GM21723 (cell line): ENCODE measurements at regions not wholly inside any gene's neighbourhood (a gene's known extent, or its start where the extent isn't known, plus 50 kb on each side); places are given as distances from the start of the nearest gene placed in this dataset.

ENCODE experiments used
- ATAC-seq: cut with Tn5 transposase; IDR thresholded peaks from one replicate; pipeline ENCODE4 v1.9.1; 2021; ENCODE audit warnings: mild to moderate bottlenecking, moderate library complexity; ENCODE audit not compliant: unreplicated experiment

DNA sequence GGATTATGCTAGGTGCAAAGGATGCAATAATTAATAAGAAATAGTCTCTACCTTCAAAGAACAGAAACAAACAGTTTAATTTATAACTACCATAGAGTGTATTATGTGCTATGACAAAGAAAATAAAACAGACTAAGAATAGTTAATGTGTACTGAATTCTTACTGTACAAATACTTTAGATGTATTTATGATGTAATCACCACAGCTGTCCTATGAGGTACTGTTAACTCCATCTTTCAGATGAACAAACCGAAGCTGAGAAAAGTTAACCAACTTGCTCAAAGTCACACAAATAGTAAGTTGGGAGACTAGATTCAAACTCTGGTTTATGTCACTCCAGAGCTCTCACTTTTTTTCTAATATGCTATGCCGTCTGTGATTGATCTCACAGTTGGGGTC, 77.0 kb upstream of the FGGY start:
- ATAC-seq = no peak

DNA sequence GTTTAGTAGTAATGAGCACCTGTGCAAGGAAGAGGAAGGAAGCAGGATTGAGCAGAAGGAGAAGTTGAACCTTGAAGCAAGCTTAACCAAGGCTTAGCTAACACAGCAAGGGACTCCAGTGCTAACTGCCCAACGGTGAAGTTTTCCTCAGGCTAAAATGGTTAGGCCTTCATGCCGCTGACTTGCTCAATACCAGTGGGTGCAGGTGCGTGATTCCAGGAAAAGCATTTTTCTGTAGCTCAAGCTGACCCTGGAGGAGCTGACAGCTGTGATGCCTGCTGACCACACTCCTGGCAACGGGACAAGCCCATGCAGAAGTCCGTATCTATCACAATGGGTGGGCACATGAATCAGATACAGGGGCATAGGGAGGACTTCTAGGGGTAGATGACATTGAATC, 76.5 kb upstream of the FGGY start:
- no peak for ATAC-seq

DNA sequence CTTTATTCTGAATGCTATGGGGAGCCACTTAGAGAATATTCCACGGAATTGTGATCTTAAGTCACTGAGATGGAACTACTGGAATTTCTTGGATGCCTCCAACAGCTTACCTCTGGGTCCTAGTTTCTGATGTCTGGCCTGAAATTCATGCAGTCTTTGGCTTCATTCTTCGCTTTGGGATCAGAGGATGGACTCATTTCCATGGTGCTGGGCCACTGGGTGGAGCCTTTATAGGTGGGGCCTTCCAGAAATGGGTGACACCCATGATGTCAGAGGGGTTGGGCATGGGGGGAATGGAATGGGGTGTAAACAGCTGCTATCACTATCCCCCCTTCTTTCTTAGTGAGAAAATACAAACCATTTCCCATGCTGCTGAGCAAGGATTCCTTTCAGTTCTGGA, 73.7 kb upstream of the FGGY start:
- no peak for ATAC-seq

DNA sequence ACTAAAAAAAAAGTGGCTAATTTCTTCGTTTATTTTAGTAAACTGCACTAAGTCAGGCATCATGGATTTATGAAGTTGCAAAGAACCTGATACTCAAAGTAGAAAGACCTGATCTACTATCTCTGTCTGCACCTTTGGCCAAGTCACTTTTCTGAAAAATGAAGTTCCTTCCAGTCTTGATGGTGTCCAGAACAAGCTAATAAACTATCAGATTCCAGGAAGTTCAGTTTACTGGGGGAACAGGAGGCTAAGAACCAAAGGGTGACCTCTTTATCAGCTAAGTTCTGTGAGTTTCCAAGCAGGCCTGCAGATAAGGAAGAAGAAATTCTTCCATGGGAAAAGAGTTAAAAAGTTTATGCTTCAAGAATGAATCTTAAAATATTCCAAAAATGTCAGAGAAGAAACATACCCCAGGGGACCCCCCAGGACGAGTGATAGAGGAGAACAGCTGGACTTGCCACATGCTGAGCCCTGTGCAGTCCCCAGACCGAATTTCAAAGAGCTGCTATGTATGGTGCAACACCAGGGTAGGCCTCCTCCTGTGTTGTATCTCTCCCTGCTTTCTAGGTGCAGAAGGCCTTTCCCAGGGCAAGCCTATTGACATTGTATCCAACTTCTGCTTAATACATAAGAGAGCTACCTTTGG, 72.8 kb upstream of the FGGY start:
- no peak for ATAC-seq

DNA sequence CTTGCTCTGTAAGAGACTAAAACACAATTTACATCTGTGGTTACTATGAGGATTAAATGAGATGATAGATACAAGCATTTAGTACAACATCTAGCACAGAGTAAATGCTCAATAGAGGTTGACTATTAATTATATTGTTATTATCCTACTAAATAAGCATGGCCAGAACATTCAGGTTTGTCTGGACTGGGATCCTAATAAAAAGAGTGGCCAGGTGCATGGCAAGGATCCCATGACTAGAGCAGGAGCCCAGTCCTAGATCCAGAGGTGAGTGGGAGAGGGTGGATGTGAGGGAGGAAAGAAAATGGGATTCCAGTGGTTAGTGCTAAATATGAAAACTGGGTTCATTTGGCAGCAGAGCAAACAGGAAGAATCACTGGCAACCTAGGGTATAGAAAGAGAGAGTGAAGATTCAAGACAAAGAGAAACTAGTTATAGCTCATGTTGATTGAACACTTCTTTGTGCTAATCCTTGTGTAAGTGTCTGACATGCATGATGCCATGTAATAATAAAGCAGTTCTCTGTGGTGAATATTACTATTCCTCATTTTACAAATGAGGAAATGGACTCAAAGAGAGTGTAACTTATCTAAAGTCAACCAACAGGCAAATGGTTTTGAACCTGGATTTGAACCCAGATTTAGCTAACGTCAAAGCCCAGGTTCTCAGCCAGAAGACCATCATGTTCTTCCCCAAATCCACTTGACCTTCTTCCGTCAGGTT, 71.1 kb upstream of the FGGY start:
- no peak for ATAC-seq

DNA sequence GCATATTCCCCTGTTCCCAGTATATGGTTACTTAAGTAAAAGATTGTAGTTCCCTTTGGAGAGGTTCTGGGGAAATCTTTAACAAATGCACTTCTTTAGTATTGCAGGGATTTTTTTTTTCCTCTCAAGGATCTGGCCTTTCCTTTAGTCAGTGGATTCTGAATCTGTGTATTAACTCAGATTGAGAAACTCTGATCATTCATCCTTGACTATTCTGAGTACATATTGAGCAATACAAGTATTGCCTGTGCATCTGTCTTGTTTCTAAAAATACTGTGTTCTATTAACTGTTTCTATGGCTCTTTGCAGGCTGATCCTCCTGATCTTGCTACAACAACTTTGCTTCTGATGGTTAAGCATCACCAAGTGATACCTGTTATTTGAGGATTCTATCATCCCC, 67.8 kb upstream of the FGGY start:
- no peak for ATAC-seq

DNA sequence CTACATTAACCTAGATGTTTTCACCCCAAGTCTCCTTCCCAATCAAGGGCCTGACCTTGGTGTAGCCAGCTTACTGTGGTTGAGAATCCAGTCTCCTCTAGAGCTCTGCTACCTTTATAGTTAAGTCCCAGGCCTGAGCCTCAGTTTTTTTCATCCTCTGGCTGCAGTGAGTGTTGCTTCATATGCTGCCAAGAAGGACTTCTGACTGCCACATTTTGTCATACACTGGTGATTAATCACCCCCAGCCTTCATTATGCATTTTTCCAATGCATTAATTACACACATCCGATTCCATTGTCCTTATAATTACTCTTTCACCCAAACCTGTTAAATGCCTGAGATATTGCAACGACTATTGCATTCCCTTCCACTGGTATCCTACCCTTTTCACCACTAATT, 66.3 kb upstream of the FGGY start:
- ATAC-seq = no peak

DNA sequence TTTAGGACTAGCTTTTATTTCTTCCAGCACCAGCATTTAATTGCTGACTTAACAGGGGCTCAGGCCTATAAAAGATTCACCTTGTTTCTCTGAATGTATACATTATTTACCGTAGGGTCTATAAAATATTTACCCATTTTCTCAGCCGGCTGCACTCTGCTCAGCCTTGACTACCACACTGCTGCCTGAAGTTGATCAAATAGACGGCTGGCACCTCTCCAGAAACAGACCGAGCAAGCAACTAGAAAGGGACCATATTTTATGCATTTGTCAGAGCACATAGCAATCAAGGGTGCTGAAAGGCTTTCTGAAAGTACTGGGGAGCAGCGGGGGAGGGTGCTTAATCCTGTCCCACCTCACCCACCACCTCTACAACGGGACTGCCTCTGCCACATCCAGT, 64.7 kb upstream of the FGGY start:
- ATAC-seq = no peak

DNA sequence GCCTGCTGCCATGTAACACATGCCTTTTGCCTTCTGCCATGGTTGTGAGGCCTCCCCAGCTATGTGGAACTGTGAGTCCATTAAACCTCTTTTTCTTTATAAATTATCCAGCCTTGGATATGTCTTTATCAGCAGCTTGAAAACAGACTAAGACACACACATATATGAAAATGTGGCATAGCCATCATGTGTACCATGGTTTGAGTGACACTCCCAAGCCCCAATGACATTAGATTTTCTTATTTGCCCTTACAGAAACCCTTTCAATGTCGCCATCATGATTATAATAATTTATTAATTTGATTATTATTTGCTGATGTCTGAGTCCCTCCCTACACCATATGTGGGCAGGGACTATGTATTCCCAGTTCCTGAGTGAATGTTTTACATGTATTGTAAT, 63.5 kb upstream of the FGGY start:
- no peak for ATAC-seq

DNA sequence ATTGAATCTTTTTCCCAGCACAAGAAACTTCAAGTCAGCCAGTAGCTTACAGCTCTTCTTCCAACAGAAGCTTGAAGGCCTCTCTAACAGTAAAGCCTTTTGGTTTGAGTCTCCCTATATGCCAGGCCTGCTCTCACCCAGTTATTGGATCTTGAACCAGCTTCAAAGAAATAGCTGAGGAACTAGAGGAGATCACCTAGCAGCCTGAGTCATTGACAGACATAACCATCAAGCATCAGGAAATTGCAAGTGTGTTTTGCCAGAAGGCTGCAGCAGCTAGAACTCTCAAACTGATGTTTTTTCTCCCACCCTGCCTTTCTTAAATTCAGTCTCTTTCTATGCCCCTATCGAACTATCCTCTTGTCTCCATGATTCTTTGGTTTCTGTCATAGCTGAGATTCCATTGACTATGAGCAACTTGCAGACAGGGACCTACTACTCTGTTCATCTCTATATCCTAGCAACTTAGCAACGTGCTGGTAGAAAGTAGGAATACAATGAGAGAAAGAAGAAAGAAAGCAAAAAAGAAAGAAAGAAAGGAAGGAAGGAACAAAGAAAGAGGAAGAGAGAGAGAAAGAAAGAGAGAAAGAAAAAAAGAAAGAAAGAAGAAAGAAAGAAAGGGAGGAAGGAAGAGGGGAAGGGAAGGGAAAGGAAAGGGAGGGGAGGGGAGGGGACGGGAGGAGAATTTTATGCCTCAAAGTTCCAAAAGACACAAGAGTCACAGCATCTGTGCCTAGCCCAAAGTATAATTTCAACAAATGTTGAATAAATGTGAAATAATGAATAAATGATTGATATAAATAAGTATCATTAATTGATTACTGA, 60.0 kb upstream of the FGGY start:
- no peak for ATAC-seq

DNA sequence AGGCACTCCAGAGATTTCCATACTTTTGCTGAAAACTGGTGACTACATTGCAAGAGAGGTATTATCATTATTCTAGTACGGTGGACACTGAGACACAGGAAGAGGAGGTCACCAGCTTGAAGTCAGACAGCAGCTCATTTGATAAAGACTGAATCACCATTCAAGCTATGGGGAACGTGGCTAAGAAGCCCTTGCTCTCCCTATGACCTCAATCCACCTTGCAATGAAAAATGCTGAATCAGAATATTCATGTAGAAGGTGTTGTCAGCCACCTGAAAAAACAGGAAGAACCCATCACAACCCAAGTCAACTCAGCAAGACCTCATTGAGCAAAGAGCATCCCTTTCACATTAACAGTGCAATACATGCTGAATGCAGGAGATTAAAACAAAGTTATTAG, 59.0 kb upstream of the FGGY start:
- no peak for ATAC-seq

DNA sequence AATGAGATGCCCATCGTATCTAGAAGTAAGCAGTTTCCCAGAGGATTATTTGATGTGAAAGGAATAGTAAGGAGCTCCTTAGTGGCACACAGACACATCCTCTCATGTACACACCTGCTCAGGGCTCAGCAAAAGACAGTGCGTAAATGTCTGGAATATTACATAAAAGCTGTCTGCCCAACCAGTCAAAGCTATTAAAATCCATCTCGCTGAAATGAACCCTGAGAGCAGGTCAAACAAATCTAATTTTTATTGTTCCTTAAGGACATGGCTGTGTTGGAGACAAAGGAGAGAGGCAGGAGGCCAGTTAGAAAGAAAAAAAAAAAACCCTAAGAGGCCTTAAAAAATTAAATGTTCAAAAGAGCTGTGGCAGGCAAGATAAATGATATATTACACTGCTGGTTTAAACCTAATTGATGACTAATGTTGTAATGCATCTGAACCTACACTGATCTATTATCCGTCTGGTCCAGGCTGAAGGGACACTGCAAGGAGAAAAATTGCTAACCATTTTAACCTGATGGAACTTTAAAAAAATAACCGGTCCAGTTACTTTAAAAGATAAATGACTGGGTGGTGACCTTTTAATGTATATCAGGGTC, 58.5 kb upstream of the FGGY start:
- no peak for ATAC-seq

DNA sequence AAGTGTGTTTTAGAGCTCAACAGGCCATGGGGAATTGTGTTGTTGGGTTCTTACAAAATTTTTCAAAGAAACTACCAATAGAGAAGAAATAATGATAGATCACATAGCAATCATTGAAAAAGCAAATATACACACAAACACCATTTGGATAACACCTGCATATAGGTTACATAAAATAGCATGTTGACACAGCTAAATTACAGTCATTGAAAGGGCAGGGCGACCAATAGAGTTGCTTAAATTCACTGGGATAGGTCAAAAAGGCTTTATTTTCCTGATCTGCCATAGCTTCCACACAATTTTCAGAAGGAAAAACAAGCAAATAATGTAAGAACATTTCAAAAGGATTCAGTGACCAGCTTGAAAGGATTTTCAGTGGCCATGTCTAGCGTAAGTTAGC, 57.9 kb upstream of the FGGY start:
- no peak for ATAC-seq

DNA sequence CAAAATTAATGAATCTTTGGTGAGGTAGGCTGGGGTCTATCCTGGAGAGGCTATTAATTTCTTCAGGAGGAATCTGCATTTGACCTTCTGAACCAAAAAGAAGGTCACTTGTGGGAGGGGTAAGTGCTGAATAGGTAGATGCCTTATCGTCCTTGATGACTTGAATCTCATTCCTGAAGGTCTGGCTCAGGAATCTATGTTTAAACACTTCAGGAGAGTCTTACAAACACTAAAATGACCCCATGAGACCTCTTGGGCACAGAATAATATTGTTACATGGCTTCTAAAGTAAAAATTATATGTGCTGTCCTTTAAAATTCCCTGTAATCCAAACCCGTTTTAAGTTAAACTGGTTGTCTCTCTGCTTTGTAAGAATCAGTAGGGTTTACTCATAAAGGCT, 55.0 kb upstream of the FGGY start:
- ATAC-seq = no peak

DNA sequence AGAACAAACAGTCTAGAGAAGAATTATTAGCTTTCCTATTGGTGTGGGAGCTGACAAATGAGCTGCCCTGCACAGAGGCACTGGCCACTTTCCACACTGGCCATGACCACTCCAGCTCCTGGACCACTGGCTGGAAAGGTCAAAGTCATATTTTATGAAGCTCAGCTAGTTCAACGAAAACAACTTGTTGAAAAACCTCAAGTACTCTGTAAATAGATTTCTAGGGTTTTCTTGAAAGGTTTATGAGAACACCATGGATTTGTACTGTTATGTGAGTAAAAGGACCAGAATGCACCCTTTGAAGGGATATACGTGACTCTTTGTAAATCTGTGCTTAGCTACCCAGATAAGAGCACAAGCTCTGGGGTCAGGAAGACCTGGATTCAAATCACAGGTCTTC, 54.5 kb upstream of the FGGY start:
- ATAC-seq = no peak

DNA sequence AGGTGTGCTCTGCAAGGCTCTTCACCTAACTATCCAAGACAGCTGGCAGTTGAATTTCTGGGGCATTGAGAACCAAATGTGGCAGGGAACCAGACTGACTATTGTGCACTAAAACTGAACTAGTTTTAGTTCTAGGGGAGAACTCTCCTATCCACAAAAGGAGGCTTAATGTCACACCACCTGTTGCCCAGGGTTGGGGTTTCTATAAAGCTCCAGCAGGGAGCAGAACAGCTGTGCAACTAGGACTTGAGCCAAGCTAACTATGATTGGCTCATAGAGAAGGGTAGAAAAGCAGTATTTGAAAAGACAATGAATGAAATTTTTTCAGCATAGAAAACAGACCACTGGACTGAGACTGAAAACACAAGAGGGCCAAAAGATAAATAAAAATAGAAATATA, 53.3 kb upstream of the FGGY start:
- no peak for ATAC-seq

DNA sequence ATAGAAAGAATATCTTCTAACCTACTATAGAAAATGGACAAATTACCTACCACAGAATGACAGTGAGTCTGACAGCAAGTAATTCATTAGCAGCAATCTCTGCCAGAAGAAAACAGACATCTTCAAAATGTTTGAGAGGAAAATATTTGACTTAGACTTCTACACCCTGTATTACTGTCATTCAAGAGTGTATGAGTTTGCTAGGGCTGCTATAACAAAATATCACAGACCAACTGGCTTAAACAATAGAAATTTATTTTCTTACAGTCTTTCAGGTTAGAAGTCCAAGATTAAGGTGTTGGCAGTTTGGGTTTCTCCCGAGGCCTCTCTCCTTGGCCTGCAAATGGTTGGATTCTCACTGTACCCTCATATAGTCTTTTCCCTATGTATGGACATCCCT, 52.9 kb upstream of the FGGY start:
- no peak for ATAC-seq

DNA sequence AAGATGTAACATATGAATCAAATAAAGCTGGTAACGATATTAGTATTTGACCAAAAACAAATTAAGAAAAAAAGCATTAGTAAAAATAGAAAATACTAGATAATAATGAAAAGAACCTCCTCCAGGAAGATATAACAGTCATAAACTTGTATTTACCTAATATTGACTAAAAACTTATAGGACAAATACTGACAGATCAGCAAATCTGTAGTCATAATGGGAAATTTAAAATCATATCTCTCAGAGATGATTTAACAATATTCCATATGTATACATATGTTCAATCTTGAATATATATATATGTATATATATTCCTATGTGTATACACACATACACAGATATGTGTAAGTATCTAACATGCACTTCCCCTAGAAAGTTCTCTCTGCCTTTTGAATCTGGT, 52.0 kb upstream of the FGGY start:
- no peak for ATAC-seq
